ENCODE measurements at regions not wholly inside any gene's neighbourhood (a gene's known extent, or its start where the extent isn't known, plus 50 kb on each side); places are given as distances from the start of the nearest gene placed in this dataset.

DNA sequence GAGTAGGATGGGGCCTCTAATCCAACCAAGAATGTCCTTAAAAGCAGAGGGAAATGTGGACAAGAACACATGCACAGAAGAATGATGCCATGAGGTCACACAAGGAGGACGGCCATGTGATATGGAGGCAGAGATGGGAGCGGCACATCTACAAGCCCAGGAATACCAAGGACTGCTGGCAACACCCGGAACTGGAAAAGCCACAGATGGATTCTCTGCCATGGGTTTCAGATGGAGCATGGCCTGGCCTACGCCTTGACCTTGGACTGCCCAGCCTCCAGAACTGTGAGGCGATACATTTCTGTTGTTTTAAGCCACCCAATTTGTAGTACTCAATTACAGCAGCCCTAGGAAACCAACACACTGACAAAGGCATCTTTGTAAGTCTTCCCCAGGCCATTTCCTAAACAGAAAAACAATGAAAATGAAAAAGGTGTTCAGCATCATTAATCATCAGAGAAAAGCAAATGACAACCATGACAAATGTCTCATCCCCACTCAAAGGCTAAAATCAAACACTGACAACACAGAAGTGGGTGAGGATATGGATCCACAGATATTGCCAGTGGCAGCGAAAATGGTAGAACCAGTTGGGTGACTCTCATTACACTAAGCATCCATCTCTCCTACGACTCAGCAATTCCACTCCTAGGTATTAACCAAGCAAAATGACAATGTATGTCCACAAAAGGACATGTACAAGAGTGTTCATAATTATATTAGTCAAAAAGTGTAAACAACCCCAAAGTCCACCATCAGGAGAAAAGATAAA, 76.9 kb upstream of the CNEP1R1 start:
- ChIA-PET CTCF (no interaction called here), POLR2A (no interaction called here)
- no peaks in the 10 kb centered on the region for H3K27me3 ChIP-seq (ENCODE audit: control insufficient read depth, insufficient read depth, low read length)
- no peaks in the 10 kb centered on the region for H3K36me3 ChIP-seq (ENCODE audit: control insufficient read depth, insufficient read depth, low read length)
- DNase-seq (ENCODE audit: low read depth): no peak
- H3K4me3 ChIP-seq (ENCODE audit: low read depth, low read length): no peak overlapping the region
- TF ChIP-seq, protein P1, sequence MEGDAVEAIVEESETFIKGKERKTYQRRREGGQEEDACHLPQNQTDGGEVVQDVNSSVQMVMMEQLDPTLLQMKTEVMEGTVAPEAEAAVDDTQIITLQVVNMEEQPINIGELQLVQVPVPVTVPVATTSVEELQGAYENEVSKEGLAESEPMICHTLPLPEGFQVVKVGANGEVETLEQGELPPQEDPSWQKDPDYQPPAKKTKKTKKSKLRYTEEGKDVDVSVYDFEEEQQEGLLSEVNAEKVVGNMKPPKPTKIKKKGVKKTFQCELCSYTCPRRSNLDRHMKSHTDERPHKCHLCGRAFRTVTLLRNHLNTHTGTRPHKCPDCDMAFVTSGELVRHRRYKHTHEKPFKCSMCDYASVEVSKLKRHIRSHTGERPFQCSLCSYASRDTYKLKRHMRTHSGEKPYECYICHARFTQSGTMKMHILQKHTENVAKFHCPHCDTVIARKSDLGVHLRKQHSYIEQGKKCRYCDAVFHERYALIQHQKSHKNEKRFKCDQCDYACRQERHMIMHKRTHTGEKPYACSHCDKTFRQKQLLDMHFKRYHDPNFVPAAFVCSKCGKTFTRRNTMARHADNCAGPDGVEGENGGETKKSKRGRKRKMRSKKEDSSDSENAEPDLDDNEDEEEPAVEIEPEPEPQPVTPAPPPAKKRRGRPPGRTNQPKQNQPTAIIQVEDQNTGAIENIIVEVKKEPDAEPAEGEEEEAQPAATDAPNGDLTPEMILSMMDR (IDR thresholded peaks at IDR 0.05; ENCODE audit: insufficient read depth, low read depth, low read length): no peak

- DNase-seq (ENCODE audit: low read depth): no peak
- POLR2A ChIA-PET: no interaction called here
- Histone ChIP-seq H3K36me3 (ENCODE audit: control insufficient read depth, insufficient read depth, low read length) (no peaks in the 10 kb centered on the region), H3K27me3 (ENCODE audit: control insufficient read depth, insufficient read depth, low read length) (no peaks in the 10 kb centered on the region), H3K4me3 (ENCODE audit: low read depth, low read length) (no peak overlapping the region)
- CTCF ChIA-PET: no interaction called here
- TF ChIP-seq, protein P1 (IDR thresholded peaks at IDR 0.05; ENCODE audit: insufficient read depth, low read depth, low read length): no peak
Measured at GRCh38 chr16:49951574-49952195, 73.3 kb upstream of the CNEP1R1 start.

DNA sequence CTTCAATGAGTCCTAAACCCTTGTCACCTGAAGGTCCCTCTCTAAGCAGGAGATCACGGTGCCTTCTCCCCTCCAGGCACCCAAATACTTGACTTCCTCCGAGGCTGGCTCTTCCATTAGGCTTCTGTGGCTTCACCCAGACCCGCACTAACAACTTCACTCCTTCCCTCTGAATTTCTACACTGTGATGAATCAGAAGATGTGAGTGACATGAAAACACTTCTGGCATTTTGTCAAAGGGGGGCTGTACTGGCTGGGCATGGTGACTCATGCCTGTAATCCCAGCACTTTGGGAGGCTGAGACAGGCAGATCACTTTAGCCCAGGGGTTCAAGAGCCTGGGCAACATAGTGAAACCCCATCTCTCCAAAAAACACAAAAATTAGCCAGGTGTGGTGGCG, 72.6 kb upstream of the CNEP1R1 start:
- H3K36me3 ChIP-seq (ENCODE audit: control insufficient read depth, insufficient read depth, low read length): no peaks in the 10 kb centered on the region
- no peak overlapping the region for H3K4me3 ChIP-seq (ENCODE audit: low read depth, low read length)
- CTCF ChIA-PET: interaction anchor here (1.2 kb wide), 1 partner anchor 9 kb away, joined by 3 read pairs; no protein-coding TSS in a partner anchor
- no peaks in the 10 kb centered on the region for H3K27me3 ChIP-seq (ENCODE audit: control insufficient read depth, insufficient read depth, low read length)
- DNase-seq (ENCODE audit: low read depth): no peak
- TF ChIP-seq, protein P1 (IDR thresholded peaks at IDR 0.05; ENCODE audit: insufficient read depth, low read depth, low read length): no peak
- POLR2A ChIA-PET: no interaction called here

- TF ChIP-seq, protein P1 (IDR thresholded peaks at IDR 0.05; ENCODE audit: insufficient read depth, low read depth, low read length): no peak
- CTCF ChIA-PET: interaction anchor here (1.2 kb wide), 1 partner anchor 8 kb away, joined by 3 read pairs; no protein-coding TSS in a partner anchor
Measured at GRCh38 chr16:49953090-49953489, 71.9 kb upstream of the CNEP1R1 start.

GRCh38 chr16:49955858-49956257, 69.2 kb upstream of the CNEP1R1 start:
- H3K36me3 ChIP-seq (ENCODE audit: control insufficient read depth, insufficient read depth, low read length): no peaks in the 10 kb centered on the region
- no peaks in the 10 kb centered on the region for H3K27me3 ChIP-seq (ENCODE audit: control insufficient read depth, insufficient read depth, low read length)
- no peak for DNase-seq (ENCODE audit: low read depth)
- CTCF ChIA-PET: no interaction called here
- TF ChIP-seq, protein P1 (IDR thresholded peaks at IDR 0.05; ENCODE audit: insufficient read depth, low read depth, low read length): no peak
- no peak overlapping the region for H3K4me3 ChIP-seq (ENCODE audit: low read depth, low read length)
- POLR2A ChIA-PET: no interaction called here

More at GRCh38 chr16:49953090-49953489, 71.9 kb upstream of the CNEP1R1 start:
- Histone ChIP-seq H3K4me3 (ENCODE audit: low read depth, low read length) (no peak overlapping the region), H3K36me3 (ENCODE audit: control insufficient read depth, insufficient read depth, low read length) (no peaks in the 10 kb centered on the region), H3K27me3 (ENCODE audit: control insufficient read depth, insufficient read depth, low read length) (no peaks in the 10 kb centered on the region)
- no peak for DNase-seq (ENCODE audit: low read depth)
- POLR2A ChIA-PET: no interaction called here

Measured in BJ (cell line).